Stimulated activated effector memory CD8-positive, alpha-beta T cell treated with anti-CD3 and anti-CD28 coated beads, Interleukin-12 subunit alpha, Interleukin-12 subunit beta, amount 100 ng/mL, for 72 hours (primary cell): ENCODE measurements at regions not wholly inside any gene's neighbourhood (a gene's known extent, or its start where the extent isn't known, plus 50 kb on each side); places are given as distances from the start of the nearest gene placed in this dataset.
"Not testable (repeated sequence)": the region's sequence is repeated elsewhere in the genome, so short reads cannot be mapped to it uniquely, and the experiment has no call there.

Experiments
- ATAC-seq: fragments of 150-1000 bp; cut with Tn5 transposase; 2 replicates; pipeline ENCODE4 v1.10.0; 2021
- DNase-seq, 2 donors: peaks; one replicate each; pipeline ENCODE4 v3.0.0; 2021 to 2022; ENCODE audit warnings: low spot score in 2 of 2
- H3K27ac Mint-ChIP-seq: one replicate; pipeline ENCODE4 v1.8.0; 2022; ENCODE audit warnings: mild to moderate bottlenecking, mixed read lengths
- H3K36me3 Mint-ChIP-seq: one replicate; pipeline ENCODE4 v1.8.0; 2022; ENCODE audit warnings: mild to moderate bottlenecking, mixed read lengths
- H3K4me1 Mint-ChIP-seq: one replicate; pipeline ENCODE4 v1.8.0; 2022; ENCODE audit warnings: mixed read lengths
- H3K4me3 Mint-ChIP-seq: one replicate; pipeline ENCODE4 v1.8.0; 2022; ENCODE audit warnings: mild to moderate bottlenecking, mixed read lengths
- H3K9me3 Mint-ChIP-seq: one replicate; pipeline ENCODE4 v1.8.0; 2022; ENCODE audit warnings: mixed read lengths

DNA sequence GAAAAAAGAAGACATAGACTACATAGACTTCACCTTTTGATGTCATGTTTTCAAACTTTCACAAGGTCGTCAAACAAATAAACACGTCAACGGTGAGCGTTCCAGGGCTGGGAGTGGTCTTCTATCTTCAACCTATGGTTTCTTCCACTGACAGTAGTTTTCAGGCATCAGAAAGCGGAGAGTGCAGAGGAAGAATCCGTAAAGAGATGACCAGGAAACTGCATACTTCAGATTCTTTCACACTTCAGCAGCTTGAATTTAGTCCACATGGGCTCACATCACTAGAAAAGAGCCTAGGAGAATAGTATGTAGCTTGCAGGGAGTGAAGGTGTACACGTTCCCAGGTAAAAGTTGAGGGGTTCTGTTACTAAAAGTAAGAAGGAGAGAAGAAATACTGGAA, 58.5 kb downstream of the NPY1R start:
- no peak overlapping the region for H3K27ac Mint-ChIP-seq
- H3K36me3 Mint-ChIP-seq = no peaks in the 10 kb centered on the region
- H3K4me3 Mint-ChIP-seq = no peak overlapping the region
- no peaks in the 10 kb centered on the region for H3K4me1 Mint-ChIP-seq
- H3K9me3 Mint-ChIP-seq = no peaks in the 10 kb centered on the region
- no peak for ATAC-seq
- DNase-seq = no peak

DNA sequence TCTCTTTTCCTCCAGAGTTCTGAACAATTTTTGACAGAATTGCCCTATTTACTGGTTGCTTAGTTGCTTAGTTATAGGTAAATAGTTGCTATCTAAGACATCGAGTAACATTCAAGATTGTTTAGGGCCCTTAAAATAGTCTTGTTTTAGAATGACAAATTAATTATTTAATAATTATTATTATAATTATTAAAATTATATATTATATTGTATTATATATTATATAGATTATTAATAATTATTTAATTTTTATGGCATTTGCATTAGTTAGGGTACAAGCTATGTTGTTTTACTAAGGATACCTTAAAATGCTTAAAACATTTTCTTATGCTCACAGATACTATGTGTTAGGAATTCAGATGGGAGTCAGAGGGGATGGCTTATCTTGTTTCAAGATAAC, 59.2 kb downstream of the NPY1R start:
- DNase-seq (no peak), ATAC-seq (no peak)
- no peaks in the 10 kb centered on the region for H3K36me3 Mint-ChIP-seq
- H3K27ac Mint-ChIP-seq = no peak overlapping the region
- H3K9me3 Mint-ChIP-seq = no peaks in the 10 kb centered on the region
- H3K4me3 Mint-ChIP-seq = no peak overlapping the region
- H3K4me1 Mint-ChIP-seq = no peaks in the 10 kb centered on the region

DNA sequence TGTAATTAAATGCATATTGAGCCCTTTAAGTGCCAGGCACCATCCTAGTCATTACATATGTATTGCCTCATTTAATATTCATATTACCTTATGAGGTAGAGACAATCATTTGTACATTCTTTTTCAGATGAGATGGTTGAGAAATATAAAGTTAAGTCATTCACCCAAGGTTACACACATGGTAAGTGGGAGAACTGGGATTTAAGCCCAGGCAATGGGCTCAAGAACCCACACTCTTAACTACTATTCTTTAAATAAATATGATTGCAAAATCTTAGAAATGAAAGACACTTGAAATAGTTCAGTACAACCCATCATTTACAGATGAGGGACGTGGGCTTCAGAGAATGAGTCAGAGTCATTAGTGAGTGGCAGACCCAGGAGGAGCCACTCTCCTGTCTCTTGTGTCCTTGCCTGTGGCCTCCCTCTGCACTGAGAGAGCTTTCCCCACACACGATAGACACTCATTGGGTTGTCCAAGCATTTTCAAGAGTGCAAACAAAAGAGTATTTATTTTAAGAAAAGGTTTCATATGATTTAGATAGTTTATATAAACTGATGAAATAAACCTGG, 60.8 kb downstream of the NPY1R start:
- H3K27ac Mint-ChIP-seq = no peak overlapping the region
- DNase-seq (no peak), ATAC-seq (no peak)
- no peaks in the 10 kb centered on the region for H3K4me1 Mint-ChIP-seq
- H3K9me3 Mint-ChIP-seq = no peaks in the 10 kb centered on the region
- H3K36me3 Mint-ChIP-seq = no peaks in the 10 kb centered on the region
- no peak overlapping the region for H3K4me3 Mint-ChIP-seq

DNA sequence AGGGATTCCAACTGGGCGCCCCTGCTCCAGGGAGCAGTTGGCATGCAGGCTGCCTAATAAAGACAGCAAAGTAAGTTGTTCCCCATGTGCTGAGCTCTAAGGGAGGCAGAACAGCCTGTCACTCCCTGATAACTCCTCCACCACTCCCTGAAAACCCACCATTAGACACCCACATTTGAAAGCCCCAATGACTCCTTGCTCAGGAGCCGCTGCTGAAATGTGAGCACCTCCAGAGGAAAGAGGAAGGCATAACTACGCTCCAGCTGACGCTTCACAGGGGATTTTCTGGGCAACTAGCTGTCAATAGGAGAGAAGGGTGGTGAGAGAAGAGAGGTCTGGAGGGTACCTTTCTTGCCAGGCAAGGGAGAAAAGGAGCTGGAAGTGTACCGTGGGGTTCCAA, 62.5 kb downstream of the NPY1R start:
- no peak for DNase-seq
- Mint-ChIP-seq H3K4me1 (no peaks in the 10 kb centered on the region), H3K36me3 (no peaks in the 10 kb centered on the region), H3K4me3 (no peak overlapping the region), H3K9me3 (no peaks in the 10 kb centered on the region), H3K27ac (no peak overlapping the region)
- ATAC-seq = no peak

DNA sequence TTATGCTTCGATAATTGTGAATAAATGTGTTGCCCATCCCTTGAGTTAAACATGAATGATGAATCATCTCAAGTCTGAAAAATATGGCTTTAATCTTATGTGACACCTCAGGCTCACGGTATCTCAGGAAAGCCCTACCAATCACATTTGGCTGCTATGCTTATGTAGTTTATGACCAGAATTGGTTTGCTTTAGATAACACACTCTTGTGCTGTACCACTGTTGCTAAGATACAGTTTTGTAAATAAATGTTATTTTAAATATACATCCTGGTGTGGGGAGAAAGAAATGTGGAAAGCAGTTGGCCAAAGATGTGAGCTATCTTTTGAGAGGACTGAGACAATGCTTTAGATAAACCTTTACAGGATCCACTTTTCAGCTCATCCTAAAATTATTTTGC, 63.2 kb downstream of the NPY1R start:
- Mint-ChIP-seq H3K9me3 (no peaks in the 10 kb centered on the region), H3K27ac (no peak overlapping the region), H3K36me3 (no peaks in the 10 kb centered on the region), H3K4me1 (no peaks in the 10 kb centered on the region), H3K4me3 (no peak overlapping the region)
- DNase-seq = no peak
- ATAC-seq = no peak

DNA sequence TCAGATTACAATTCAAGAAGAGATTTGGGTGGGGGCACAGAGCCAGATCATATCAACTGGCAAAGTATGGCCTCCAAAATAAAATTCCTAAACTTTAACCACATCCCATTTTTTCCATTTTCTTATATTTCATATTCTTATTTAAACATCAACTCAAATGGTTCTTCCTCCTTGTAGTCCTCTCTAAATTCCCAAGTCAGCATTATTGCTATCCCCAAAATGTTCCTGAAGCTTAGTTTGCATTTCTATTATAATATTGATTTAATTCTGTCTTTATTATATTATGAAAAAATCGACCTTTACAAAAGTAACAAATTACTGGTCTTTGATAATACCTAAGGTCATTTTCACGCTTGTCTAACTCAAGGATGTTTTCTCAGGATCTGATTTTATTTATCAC, 67.5 kb downstream of the NPY1R start:
- ATAC-seq (no peak), DNase-seq (no peak)
- Mint-ChIP-seq H3K27ac (no peak overlapping the region), H3K4me1 (no peaks in the 10 kb centered on the region), H3K36me3 (no peaks in the 10 kb centered on the region), H3K4me3 (no peak overlapping the region), H3K9me3 (no peaks in the 10 kb centered on the region)

DNA sequence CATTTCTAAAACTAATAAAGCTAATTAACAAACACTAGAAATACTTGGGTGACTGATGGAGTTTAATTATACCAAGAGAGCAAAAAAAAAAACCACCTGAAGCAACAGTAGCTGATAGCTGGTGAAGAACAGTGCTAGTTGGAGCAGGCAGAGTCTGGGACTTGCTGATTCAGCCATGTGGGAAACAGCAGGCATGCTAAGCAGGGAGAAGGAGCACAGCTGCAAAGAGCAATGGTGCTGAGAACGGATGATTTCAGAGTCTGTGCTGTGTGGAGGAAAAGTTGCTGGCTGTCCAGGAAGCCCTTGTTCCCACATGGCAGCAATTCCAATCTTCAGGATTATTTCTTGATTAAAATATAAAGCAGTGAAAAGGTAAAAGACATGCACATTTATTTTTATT, 68.8 kb downstream of the NPY1R start:
- no peak for ATAC-seq
- no peak for DNase-seq
- Mint-ChIP-seq H3K4me3 (no peak overlapping the region), H3K27ac (no peak overlapping the region), H3K36me3 (no peaks in the 10 kb centered on the region), H3K9me3 (no peaks in the 10 kb centered on the region), H3K4me1 (no peaks in the 10 kb centered on the region)

DNA sequence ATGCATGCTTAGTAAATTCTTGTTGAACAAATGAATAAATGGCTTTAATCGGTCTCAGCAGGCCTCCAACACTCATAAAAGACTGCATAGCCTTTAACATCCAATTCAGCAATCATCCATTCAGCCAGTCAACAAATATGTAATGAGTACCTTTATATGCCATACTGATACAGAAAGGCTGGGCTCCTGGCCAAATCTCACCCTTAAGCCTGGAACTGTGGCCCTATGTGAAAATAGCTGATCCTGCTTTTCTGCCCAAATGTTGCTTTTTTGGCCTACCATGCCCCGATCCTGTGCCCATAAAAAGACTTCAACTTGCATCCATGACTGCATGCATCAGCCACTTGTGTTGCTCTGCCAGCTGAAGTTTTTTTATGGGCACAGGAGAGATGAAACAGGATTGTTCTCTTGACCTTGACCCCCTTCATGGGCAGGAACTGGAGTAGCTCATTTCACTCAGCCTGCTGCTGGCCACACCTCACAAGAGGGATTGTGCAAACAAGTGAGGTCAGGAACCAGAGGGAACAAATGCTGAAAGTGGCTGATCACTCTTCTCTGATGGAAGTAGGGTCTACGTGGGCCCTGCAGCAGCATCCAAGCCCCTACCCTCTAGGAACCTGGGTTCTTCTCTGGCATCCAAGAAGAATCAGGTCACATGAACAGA, 75.6 kb downstream of the NPY1R start:
- DNase-seq (no peak), ATAC-seq (no peak)
- Mint-ChIP-seq H3K27ac (no peak overlapping the region), H3K4me3 (no peak overlapping the region), H3K36me3 (no peaks in the 10 kb centered on the region), H3K4me1 (no peaks in the 10 kb centered on the region), H3K9me3 (no peaks in the 10 kb centered on the region)

DNA sequence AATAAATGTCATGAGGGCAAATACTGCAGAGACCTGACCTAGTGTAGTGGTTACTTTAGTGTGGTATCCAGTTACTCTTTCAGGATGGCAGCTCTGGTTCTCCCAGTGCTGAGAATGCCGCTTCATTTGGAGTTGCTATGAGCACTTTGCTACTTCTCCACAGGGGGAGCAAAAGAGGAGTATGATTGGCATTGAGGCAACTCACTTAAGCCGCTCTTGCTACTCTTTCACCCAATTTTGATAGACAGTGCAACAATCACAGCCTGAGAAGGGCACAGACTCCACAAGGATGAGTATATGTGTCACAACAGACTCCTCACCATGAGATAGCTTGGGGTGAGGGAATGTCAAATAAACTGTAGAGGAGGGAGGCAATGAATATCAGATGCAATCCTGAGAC, 81.2 kb downstream of the NPY1R start:
- Mint-ChIP-seq H3K9me3 (no peaks in the 10 kb centered on the region), H3K4me3 (no peak overlapping the region), H3K36me3 (no peaks in the 10 kb centered on the region), H3K4me1 (no peaks in the 10 kb centered on the region), H3K27ac (no peak overlapping the region)
- DNase-seq (no peak), ATAC-seq (peak; percentile 13)

DNA sequence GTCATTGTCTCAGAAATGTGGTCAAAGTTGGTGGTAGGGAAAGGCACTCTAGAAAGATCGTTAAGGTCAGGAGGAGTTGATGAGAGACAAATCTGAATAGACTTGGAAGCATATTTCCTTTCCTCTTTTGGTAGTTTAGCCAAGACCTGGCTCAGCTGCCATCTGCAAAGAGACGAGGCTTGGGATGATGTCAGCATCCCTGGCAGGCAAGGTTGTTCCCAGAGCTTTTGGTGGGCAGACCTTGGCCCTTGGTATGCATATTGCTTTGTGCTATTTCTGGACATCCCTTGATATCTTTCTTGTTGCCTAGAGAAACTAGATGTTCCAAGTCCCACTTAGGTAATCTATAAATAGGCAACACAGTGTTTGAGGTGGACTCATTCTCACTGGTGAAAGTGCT, 82.4 kb upstream of the NAF1 start:
- no peaks in the 10 kb centered on the region for H3K4me1 Mint-ChIP-seq
- H3K36me3 Mint-ChIP-seq = no peaks in the 10 kb centered on the region
- ATAC-seq = no peak
- H3K9me3 Mint-ChIP-seq = no peaks in the 10 kb centered on the region
- H3K27ac Mint-ChIP-seq = no peak overlapping the region
- no peak for DNase-seq
- no peak overlapping the region for H3K4me3 Mint-ChIP-seq

DNA sequence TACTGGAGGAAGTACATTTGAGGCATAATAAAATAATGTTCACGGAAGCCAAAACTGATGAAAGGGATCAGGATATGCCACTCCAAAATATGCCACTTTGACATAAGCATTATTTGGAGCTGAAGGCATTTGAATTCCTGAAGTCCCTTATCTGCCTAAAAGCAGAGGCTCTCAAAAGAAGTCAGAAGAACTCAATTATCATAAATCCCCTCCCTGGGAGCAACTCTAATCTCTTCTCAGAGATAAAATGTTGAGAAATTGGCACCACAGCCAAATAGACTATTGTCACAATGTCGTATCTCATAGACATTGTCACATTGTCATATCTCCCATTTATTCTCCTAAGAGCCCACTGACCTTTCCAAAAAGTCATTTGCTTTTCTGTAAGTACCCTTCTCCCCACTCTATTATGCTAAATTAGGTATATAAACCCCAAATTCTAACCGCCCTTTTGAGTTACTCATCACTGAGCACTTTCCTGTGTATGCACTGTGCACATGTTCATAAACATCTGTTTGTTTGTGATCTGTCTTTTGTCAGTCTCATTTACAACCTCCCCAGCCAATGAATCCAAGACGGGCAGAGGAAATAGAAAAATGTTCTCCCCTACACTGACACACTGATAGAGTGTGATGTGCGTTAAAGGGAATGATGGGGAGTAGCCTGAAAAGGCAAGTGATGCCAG, 78.5 kb upstream of the NAF1 start:
- Mint-ChIP-seq H3K4me1 (no peaks in the 10 kb centered on the region), H3K36me3 (no peaks in the 10 kb centered on the region), H3K27ac (no peak overlapping the region), H3K4me3 (no peak overlapping the region), H3K9me3 (no peaks in the 10 kb centered on the region)
- DNase-seq = no peak
- no peak for ATAC-seq

DNA sequence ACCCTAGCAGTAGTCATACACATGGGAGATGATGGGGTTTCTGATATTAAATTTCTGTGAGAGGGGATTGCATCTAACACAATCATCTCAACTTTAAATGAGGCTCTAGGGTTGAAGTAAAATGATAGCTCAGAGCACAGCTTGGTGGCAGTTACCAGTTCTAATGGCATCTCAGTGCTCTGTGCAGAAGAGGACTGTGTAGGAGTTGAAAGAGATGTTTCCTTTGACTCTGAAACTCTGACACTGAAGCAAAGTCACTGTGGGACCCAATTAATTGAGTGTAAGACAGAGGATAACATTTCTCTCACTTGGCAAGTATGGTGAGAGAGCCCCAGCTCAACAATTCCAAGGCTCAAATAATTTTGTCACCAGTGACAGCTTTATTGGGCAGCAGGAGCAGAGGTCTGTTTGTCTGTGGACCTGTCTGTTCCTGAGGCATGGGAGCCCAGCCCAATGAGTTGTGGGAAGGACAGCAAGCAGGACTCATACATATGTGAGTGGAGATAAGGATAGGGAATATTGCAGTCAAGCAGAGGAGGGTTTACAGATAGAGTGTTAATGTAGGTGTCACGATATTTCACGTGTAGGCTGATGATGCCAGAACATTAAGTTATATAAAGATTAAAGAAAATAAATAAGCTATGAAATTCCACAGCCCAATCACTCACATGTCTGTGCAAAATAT, 76.7 kb upstream of the NAF1 start:
- Mint-ChIP-seq H3K9me3 (no peaks in the 10 kb centered on the region), H3K4me1 (no peaks in the 10 kb centered on the region), H3K27ac (no peak overlapping the region), H3K36me3 (no peaks in the 10 kb centered on the region), H3K4me3 (no peak overlapping the region)
- DNase-seq (no peak), ATAC-seq (no peak)

DNA sequence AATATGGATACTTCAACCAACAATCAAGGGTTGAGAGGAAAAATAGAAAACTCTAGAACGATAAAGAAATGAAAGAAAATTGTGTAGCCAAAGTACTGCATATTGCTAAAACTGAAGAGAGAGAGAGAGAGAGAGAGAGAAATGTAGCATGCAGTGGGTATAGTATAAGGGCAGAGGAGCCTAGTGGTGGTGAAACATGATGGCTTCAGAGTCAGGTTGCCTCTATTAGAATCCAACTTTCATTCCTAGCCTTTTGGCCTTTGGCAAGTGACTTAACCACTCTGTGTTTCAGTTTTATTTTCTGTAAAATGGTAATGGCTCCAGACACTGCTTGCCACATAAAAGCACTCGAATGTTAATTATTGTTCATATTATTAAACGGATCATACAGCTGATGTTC, 71.2 kb upstream of the NAF1 start:
- Mint-ChIP-seq H3K4me3 (no peak overlapping the region), H3K4me1 (no peaks in the 10 kb centered on the region), H3K27ac (no peak overlapping the region), H3K36me3 (no peaks in the 10 kb centered on the region), H3K9me3 (peaks cover 10% of the 10 kb centered on the region)
- ATAC-seq (no peak), DNase-seq (no peak)

DNA sequence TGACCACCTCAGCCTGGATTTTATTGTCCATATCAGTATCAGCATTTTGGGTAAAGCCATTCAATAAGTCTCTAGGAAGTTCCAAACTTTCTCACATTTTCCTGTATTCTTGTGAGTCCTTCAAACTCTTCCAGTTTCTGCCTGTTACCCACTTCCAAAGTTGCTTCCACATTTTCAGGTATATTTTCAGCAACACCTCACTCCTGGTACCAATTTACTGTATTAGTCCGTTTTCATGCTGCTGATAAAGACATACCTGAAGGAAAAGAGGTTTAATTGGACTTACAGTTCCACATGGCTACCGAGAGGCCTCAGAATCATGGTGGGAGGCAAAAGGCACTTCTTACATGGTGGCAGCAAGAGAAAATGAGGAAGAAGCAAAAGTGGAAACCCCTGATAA, 69.7 kb upstream of the NAF1 start:
- H3K9me3 Mint-ChIP-seq, DNase-seq, H3K27ac Mint-ChIP-seq, H3K4me3 Mint-ChIP-seq, H3K36me3 Mint-ChIP-seq, ATAC-seq, H3K4me1 Mint-ChIP-seq: not testable (repeated sequence)

DNA sequence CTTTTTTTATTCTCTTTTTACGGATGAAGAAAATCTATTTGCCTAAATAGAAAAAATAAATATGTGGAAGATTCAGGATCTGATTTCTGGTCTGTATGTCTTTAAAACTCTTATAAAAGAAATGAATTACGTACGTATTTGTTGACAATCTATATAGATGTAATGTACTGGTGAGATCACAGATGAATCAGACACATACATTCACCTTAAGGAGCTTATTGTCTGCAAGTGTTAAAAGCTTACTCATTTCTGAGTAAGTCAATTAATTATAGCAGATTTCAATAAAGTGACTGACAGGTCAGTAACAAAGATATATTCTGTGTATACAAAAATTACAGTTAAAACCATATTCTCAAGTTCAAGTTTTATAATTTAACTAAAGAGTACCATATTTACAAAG, 66.6 kb upstream of the NAF1 start:
- ATAC-seq (no peak), DNase-seq (no peak)
- Mint-ChIP-seq H3K4me3 (no peak overlapping the region), H3K27ac (no peak overlapping the region), H3K4me1 (no peaks in the 10 kb centered on the region), H3K9me3 (peaks cover 13% of the 10 kb centered on the region), H3K36me3 (no peaks in the 10 kb centered on the region)

DNA sequence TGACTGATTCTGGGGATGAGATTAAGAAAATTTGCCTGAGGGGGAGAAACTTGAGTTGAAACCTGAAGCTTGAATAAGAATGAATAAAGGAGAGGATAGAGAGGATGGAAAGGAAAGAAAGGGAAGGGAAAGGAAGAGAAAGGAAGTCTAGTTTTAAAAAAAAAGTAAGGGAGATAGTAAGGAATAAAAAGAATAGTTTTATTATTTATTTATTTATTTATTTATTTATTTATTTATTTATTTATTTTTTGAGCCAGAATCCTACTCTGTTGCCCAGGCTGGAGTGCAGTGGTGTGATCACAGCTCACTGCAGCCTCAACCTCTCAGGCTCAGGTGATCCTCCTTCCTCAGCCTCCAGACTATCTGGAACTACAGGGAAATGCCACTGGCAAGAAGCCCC, 62.0 kb upstream of the NAF1 start:
- DNase-seq (no peak), ATAC-seq (no peak)
- Mint-ChIP-seq H3K27ac (no peak overlapping the region), H3K36me3 (no peaks in the 10 kb centered on the region), H3K4me3 (no peak overlapping the region), H3K4me1 (no peaks in the 10 kb centered on the region), H3K9me3 (peaks cover 5% of the 10 kb centered on the region)
